Mesenteric fat pad (tissue), 1 donor: ENCODE measurements at regions not wholly inside any gene's neighbourhood (a gene's known extent, or its start where the extent isn't known, plus 50 kb on each side); places are given as distances from the start of the nearest gene placed in this dataset.

ENCODE experiments used
- DNase-seq: peaks from one replicate; pipeline ENCODE4 v3.0.0-alpha.2; 2020; ENCODE audit warnings: low spot score
- donor health status: DM: yes; HTN: yes; CAD: no.

GRCh38 chr2:192373221-192373620 is 178.5 kb upstream of the TMEFF2 start:
- DNase-seq, result no peak

DNA sequence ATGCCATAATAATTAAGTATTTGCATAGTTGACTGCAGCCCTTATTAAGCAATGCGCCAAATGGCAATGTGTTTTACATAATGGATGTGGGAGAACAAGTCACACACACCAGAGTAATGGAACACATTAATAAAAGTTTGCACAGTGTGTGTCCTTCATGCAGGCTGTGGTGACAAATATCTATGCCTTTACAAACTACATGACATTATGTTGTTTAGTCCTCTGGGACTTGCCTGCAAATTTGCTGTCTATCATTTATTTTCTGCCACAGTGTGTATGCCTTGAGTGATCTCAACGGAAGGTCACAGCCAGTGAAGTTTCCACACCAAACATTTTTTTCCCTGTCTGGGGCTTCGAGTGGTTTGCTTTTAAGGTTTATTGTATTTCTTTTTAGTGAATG is 175.2 kb upstream of the TMEFF2 start:
- no peak for DNase-seq

- DNase-seq, result no peak
These were observed 162.5 kb upstream of the TMEFF2 start for GRCh38 chr2:192357217-192357616.

GRCh38 chr2:192354512-192355244 is 159.9 kb upstream of the TMEFF2 start:
- no peak for DNase-seq

DNA sequence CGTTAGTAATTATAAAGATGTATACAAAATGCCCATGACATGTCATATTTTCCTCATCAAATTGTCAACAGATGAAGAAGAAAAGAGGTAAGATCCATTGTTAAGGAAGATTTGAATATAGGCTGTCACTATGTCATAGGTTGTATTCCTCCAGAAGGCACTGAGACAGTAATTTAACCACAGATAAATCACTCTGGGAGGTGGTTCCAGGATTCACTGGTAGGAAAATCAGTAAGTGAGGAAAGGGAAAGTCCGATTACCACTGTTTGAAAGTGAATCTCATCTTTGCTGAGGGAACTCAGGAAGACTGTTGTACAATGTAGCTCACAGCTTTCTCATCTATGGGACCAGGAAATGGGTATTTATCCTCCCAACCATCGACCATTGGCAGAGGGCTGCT is 152.8 kb upstream of the TMEFF2 start:
- no peak for DNase-seq

- DNase-seq, result no peak
These were observed 150.6 kb upstream of the TMEFF2 start for GRCh38 chr2:192345287-192345686.

- no peak for DNase-seq
These were observed 138.9 kb upstream of the TMEFF2 start for GRCh38 chr2:192333642-192334041.

GRCh38 chr2:192328297-192328696 is 133.6 kb upstream of the TMEFF2 start:
- no peak for DNase-seq

DNA sequence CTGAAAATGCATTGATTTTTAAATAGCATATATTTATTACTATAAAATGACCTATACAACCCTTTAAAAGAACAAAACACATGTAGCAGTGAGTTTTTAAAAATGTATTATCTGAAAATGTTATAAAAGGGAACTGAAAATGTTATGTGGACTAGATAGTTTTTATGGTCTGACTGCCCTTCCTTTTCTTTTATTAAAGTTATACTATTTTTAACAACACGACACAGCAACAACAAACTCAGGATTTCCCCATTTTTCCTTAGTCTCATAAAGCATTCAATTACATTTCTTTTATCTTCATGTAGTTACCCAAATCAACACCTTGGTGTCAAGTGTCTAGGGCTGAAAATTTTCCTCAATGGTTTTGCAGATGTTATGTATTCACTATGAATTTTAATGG is 132.8 kb upstream of the TMEFF2 start:
- DNase-seq, result no peak

- no peak for DNase-seq
These were observed 120.8 kb upstream of the TMEFF2 start for GRCh38 chr2:192315543-192315942.

DNA sequence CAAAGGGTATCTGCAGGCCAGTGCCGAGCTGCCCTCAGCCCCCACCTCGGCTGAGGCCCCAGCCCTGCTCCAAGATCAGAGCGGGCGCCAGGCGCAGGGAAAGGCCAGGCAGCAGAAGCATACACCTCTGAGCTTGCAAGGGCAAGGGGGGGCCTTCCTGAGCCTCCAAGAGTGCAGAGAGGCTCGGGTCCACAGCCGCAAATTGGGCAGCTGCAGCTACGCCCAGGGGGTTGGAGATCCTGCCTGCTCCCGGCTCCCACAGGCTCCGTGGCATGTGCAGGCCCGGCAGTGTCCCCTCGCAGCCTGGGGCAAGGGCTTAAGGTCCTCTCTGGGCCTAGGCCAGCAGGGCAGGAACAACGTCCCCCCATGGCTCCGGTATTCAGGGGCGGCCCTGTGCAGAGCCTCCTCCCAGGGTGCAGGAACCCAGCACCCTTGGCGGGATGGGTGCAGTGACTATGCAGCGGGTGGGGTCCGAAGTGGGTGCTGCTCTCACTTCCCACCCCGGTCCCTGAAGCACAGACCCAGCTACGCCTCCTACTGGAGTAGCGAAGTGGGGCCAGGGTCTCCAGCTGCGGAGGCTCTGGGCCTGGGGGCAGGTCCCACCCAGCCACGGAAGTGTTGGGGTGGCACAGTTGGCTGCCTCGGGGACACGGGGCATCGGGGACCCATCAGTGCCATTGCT is 120.2 kb upstream of the TMEFF2 start:
- DNase-seq, result no peak

DNA sequence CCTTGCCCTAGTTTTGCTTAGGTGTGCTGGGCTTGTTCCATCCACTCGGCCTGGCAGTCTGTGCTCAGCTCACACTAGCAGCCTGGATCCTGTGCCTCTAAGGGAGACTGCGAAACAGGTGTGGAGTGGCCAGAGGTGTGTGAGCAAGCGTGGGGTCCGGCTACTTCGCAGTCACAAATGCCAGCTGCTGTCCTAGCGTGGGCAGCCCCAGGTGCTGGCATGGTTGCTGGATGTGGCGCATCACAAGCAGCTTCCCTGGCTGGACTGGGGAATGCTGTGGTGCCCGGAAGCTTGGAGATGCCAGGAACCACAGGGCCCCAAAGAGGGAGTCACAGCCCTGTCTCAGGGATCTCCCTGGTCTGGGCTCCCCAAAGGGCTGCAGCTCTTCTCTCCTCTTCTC is 119.0 kb upstream of the TMEFF2 start:
- DNase-seq, result no peak

DNA sequence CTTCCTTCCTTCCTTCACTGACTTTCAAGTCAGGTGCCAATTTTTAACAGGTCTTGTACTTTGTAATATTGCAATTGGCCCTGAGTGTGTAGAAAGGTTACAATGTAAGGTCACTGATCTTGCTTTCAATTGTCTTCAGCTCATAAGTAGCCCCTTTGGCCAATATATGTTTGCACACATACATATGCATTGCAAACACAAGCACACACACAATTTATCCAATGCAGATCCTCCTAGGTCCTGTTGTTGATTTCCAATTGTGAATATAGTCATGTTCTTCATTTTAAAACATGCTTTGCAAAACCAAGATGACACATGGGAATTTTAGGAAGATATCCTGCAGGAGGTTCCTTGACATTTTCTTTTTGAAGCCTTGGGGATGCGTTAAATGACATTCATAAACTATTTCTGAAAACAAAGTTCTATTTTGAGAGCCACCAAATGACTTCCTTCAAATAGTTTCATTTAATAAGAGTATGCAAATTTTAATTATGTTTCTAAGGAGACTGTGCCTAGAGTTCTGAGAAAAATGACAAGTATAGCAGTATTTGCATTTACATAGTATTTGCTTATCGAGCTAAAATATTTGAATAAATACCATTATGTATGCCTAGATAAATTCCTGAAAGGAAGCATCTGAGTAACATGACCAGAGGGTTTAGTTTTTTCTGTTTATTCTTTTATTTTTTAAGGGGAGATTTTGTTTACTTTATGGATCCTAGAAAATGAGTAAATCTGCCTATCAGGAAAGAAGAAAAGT is 117.1 kb upstream of the TMEFF2 start:
- DNase-seq, result no peak

DNA sequence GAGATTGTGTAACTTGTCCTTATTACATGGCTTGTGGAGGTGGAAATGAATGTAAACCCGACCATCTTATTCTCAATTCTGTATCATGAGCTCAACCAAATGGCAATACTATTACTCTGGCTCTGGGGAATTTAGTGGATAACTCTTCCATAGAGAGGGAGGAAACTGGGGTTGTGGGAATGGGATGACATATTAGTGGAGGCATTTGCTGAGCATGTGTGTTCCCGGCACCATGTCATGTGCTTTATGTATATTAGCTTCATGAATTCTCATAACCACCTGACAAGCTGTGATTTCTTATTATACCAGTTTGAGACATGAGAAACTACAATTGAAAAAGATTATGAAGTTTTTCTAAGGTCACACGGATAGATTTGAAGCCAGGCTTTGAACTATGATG is 112.8 kb upstream of the TMEFF2 start:
- DNase-seq, result no peak

- DNase-seq, result no peak
These were observed 103.9 kb upstream of the TMEFF2 start for GRCh38 chr2:192298664-192299063.

- DNase-seq, result no peak
These were observed 97.7 kb upstream of the TMEFF2 start for GRCh38 chr2:192292478-192292877.

GRCh38 chr2:192288295-192288694 is 93.6 kb upstream of the TMEFF2 start:
- DNase-seq, result no peak

GRCh38 chr2:192286093-192286701 is 91.5 kb upstream of the TMEFF2 start:
- DNase-seq, result no peak

- DNase-seq, result no peak
These were observed 88.7 kb upstream of the TMEFF2 start for GRCh38 chr2:192283450-192283849.

DNA sequence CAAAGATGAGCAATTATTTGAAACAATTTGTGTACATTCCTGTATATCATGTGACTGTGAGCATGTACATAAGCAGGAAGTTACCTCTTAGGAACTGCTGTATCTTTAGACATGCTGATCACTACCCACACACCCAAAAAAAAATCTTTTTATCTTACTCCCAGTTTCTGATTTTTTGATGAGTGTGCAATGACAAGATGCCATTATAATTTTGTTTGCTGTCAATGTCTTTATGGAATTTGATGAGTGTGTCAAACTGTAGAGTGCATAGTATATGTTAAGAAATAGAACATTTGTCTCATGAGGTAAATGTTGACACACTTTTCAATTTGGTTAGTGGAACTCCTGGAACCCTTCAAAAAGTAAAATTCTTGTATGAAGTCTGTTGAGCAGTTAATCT is 84.0 kb upstream of the TMEFF2 start:
- no peak for DNase-seq

DNA sequence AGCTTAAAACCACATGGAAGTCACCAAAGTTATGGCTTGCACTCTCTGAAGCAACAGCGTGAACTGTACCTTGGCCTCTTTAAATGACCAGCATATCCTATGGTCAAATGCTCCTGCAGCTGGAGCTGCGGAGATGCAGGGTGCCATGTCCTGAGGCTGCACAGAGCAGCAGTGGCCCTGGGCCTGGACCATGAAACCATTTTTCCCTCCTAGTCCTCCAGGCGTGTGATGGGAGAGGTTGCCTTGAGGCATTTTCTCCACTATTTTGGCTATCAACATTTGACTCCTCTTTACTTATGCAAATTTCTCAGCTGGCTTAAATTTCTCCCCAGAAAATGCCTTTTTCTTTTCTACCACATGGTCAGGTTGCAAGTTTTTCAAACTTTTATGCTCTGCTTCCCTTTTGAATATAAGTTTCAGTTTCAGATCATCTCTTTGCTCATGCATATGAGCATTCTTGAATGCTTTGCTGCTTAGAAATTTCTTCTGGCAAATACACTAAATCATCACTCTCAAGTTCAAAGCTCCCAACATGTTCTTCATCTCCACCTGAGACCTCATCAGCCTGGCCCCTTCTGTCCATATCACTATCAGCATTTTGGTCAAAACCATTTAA is 82.9 kb upstream of the TMEFF2 start:
- no peak for DNase-seq

GRCh38 chr2:192275632-192276031 is 80.9 kb upstream of the TMEFF2 start:
- DNase-seq, result no peak
